ENCODE measurements at regions not wholly inside any gene's neighbourhood (a gene's known extent, or its start where the extent isn't known, plus 50 kb on each side); places are given as distances from the start of the nearest gene placed in this dataset.

GRCh38 chr2:138087751-138088593, 123.7 kb downstream of the HNMT start:
- TF ChIP-seq, protein P1, sequence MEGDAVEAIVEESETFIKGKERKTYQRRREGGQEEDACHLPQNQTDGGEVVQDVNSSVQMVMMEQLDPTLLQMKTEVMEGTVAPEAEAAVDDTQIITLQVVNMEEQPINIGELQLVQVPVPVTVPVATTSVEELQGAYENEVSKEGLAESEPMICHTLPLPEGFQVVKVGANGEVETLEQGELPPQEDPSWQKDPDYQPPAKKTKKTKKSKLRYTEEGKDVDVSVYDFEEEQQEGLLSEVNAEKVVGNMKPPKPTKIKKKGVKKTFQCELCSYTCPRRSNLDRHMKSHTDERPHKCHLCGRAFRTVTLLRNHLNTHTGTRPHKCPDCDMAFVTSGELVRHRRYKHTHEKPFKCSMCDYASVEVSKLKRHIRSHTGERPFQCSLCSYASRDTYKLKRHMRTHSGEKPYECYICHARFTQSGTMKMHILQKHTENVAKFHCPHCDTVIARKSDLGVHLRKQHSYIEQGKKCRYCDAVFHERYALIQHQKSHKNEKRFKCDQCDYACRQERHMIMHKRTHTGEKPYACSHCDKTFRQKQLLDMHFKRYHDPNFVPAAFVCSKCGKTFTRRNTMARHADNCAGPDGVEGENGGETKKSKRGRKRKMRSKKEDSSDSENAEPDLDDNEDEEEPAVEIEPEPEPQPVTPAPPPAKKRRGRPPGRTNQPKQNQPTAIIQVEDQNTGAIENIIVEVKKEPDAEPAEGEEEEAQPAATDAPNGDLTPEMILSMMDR (IDR thresholded peaks at IDR 0.05): no peak
- TF ChIP-seq POLR2A (IDR thresholded peaks at IDR 0.05; ENCODE audit: low read depth): no peak
- TF ChIP-seq EP300 (IDR thresholded peaks at IDR 0.05): no peak

Measured in esophagus muscularis mucosa (tissue), 4 donors.